ENCODE measurements at regions not wholly inside any gene's neighbourhood (a gene's known extent, or its start where the extent isn't known, plus 50 kb on each side); places are given as distances from the start of the nearest gene placed in this dataset.

GRCh38 chr14:101229666-101230065 is 326.1 kb upstream of the RTL1 start:
- no peak for TF ChIP-seq EZH2phosphoT487 (IDR thresholded peaks at IDR 0.05; ENCODE audit: insufficient read depth, low read depth)
- no peak for TF ChIP-seq EZH2 (IDR thresholded peaks at IDR 0.05; ENCODE audit: insufficient read depth, poor library complexity, severe bottlenecking)
